ENCODE measurements at regions not wholly inside any gene's neighbourhood (a gene's known extent, or its start where the extent isn't known, plus 50 kb on each side); places are given as distances from the start of the nearest gene placed in this dataset.

GRCh38 chr20:22916021-22916842 is 118.9 kb upstream of the SSTR4 start:
- TF ChIP-seq CTCF (IDR thresholded peaks at IDR 0.05) (no peak), ZFX (IDR thresholded peaks at IDR 0.05; ENCODE audit: borderline replicate concordance) (no peak)
